Right renal cortex interstitium (tissue), 3 donors: ENCODE measurements at regions not wholly inside any gene's neighbourhood (a gene's known extent, or its start where the extent isn't known, plus 50 kb on each side); places are given as distances from the start of the nearest gene placed in this dataset.

Experiments
- DNase-seq, 3 donors: peaks; one replicate each; pipeline ENCODE4 v3.0.0-alpha.2; 2013; ENCODE audit warnings: low read depth in 3 of 3, low spot score in 2 of 3

- no peak for DNase-seq
Measured at GRCh38 chr21:26659182-26659581, 86.1 kb upstream of the CYYR1 start.

GRCh38 chr21:26655460-26655859, 82.4 kb upstream of the CYYR1 start:
- DNase-seq = no peak

- no peak for DNase-seq
Measured at GRCh38 chr21:26653430-26653829, 80.3 kb upstream of the CYYR1 start.

GRCh38 chr21:26652854-26653253, 79.8 kb upstream of the CYYR1 start:
- no peak for DNase-seq

GRCh38 chr21:26641062-26641461, 68.0 kb upstream of the CYYR1 start:
- no peak for DNase-seq

- DNase-seq = no peak
Measured at GRCh38 chr21:26637201-26637745, 64.2 kb upstream of the CYYR1 start.

GRCh38 chr21:26635681-26636080, 62.6 kb upstream of the CYYR1 start:
- no peak for DNase-seq

GRCh38 chr21:26632691-26633090, 59.6 kb upstream of the CYYR1 start:
- no peak for DNase-seq

- no peak for DNase-seq
Measured at GRCh38 chr21:26626187-26626586, 53.1 kb upstream of the CYYR1 start.

GRCh38 chr21:26624983-26625519, 52.0 kb upstream of the CYYR1 start:
- no peak for DNase-seq
